GM23338 (cell line): ENCODE measurements at regions not wholly inside any gene's neighbourhood (a gene's known extent, or its start where the extent isn't known, plus 50 kb on each side); places are given as distances from the start of the nearest gene placed in this dataset.

Experiments used
- ATAC-seq: fragments of 200-7000 bp; cut with Tn5 transposase; 3 replicates; pipeline ENCODE4 v1.9.1; 2020
- DNase-seq: peaks from one replicate; pipeline ENCODE4 v3.0.0-alpha.2; 2015; ENCODE audit warnings: low spot score
- H2AFZ ChIP-seq: fragments of 200-600 bp; sonication (generic); 2 replicates; pipeline ENCODE4 v1.8.0; 2016; ENCODE audit warnings: antibody characterized with exemption, mild to moderate bottlenecking, moderate library complexity
- H3F3A ChIP-seq: fragments of 200-600 bp; sonication (generic); replicated peaks from 2 replicates; pipeline ENCODE4 v1.8.0; 2017; ENCODE audit warnings: antibody characterized with exemption, mixed run types, low read depth
- H3K27ac ChIP-seq: fragments of 200-600 bp; sonication (generic); 2 replicates; pipeline ENCODE4 v1.6.1; 2016; ENCODE audit warnings: low read depth
- H3K27me3 ChIP-seq: fragments of 200-600 bp; sonication (generic); 2 replicates; pipeline ENCODE4 v1.8.0; 2016; ENCODE audit warnings: mild to moderate bottlenecking, mixed run types, moderate library complexity; ENCODE audit not compliant: insufficient read depth
- H3K36me3 ChIP-seq: fragments of 200-600 bp; sonication (generic); 2 replicates; pipeline ENCODE4 v1.8.0; 2016; ENCODE audit warnings: mild to moderate bottlenecking; ENCODE audit not compliant: insufficient read depth
- H3K4me1 ChIP-seq: fragments of 200-600 bp; sonication (generic); 2 replicates; pipeline ENCODE4 v1.8.0; 2016; ENCODE audit warnings: mild to moderate bottlenecking, moderate library complexity; ENCODE audit not compliant: insufficient read depth
- H3K4me2 ChIP-seq: fragments of 200-600 bp; sonication (generic); 2 replicates; pipeline ENCODE4 v1.7.1; 2017; ENCODE audit warnings: mixed run types
- H3K4me3 ChIP-seq: fragments of 200-600 bp; sonication (generic); 2 replicates; pipeline ENCODE4 v1.6.1; 2016; ENCODE audit warnings: mixed run types
- H3K79me2 ChIP-seq: fragments of 200-600 bp; sonication (generic); replicated peaks from 2 replicates; pipeline ENCODE4 v1.8.0; 2017; ENCODE audit warnings: mild to moderate bottlenecking; ENCODE audit not compliant: insufficient read depth
- H3K9me2 ChIP-seq: fragments of 200-600 bp; sonication (generic); 2 replicates; pipeline ENCODE4 v1.8.0; 2017; ENCODE audit not compliant: insufficient read depth
- H4K20me1 ChIP-seq: fragments of 200-600 bp; sonication (generic); replicated peaks from 2 replicates; pipeline ENCODE4 v1.8.0; 2017; ENCODE audit warnings: mild to moderate bottlenecking; ENCODE audit not compliant: insufficient read depth
- H3K27ac Mint-ChIP-seq: 2 replicates; pipeline ENCODE4 v1.8.0; 2020; ENCODE audit warnings: inconsistent platforms, mild to moderate bottlenecking, moderate library complexity, mixed read lengths
- H3K27me3 Mint-ChIP-seq: 3 replicates; pipeline ENCODE4 v1.8.0; 2022; ENCODE audit warnings: low read depth, mild to moderate bottlenecking, moderate library complexity, mixed read lengths, inconsistent platforms; ENCODE audit not compliant: insufficient read depth, poor library complexity
- H3K36me3 Mint-ChIP-seq: 3 replicates; pipeline ENCODE4 v1.8.0; 2021; ENCODE audit warnings: low read depth, mild to moderate bottlenecking, inconsistent platforms, moderate library complexity, mixed read lengths
- H3K4me1 Mint-ChIP-seq: 3 replicates; pipeline ENCODE4 v1.8.0; 2020; ENCODE audit warnings: mild to moderate bottlenecking, inconsistent platforms, mixed read lengths
- H3K4me3 Mint-ChIP-seq: 3 replicates; pipeline ENCODE4 v1.8.0; 2021; ENCODE audit warnings: moderate library complexity, mild to moderate bottlenecking, inconsistent platforms, mixed read lengths
- H3K9me3 Mint-ChIP-seq: 3 replicates; pipeline ENCODE4 v1.8.0; 2020; ENCODE audit warnings: moderate library complexity, mild to moderate bottlenecking, inconsistent platforms, mixed read lengths
- CREB1 ChIP-seq: fragments of 250-450 bp; sonication (Bioruptor Pico); IDR thresholded peaks from 2 replicates; pipeline ENCODE4 v1.5.0; 2020; ENCODE audit warnings: low read depth, mild to moderate bottlenecking, moderate library complexity
- CTCF ChIP-seq, 2 experiments: fragments of 200-600 bp in 1 of 2; sonication (generic) in 1 of 2; conservative IDR thresholded peaks; 2 replicates each; pipeline versions ENCODE4 v1.5.1 to v1.6.1; 2016 to 2017; ENCODE audit warnings: antibody characterized with exemption in 2 of 2, low read depth in 2 of 2, mild to moderate bottlenecking in 2 of 2, moderate library complexity in 1 of 2
- EZH2 ChIP-seq: fragments of 200-600 bp; sonication (generic); IDR thresholded peaks from one replicate; pipeline ENCODE4 v1.8.0; 2017; ENCODE audit warnings: antibody characterized with exemption, mild to moderate bottlenecking, low read depth; ENCODE audit not compliant: unreplicated experiment
- EZH2phosphoT487 ChIP-seq: fragments of 200-600 bp; sonication (generic); IDR thresholded peaks from one replicate; pipeline ENCODE4 v1.8.1; 2018; ENCODE audit warnings: antibody characterized with exemption; ENCODE audit not compliant: unreplicated experiment
- JUNB ChIP-seq: IDR thresholded peaks from one replicate; pipeline ENCODE4 v1.6.1; 2016; ENCODE audit warnings: antibody characterized with exemption; ENCODE audit not compliant: unreplicated experiment
- NANOG ChIP-seq: IDR thresholded peaks from 2 replicates; pipeline ENCODE4 v1.6.1; 2016; ENCODE audit warnings: antibody characterized with exemption, borderline replicate concordance
- POLR2AphosphoS5 ChIP-seq: IDR thresholded peaks from 2 replicates; pipeline ENCODE4 v1.6.1; 2016; ENCODE audit warnings: antibody characterized with exemption, low read depth
- STAT1 ChIP-seq: IDR thresholded peaks from one replicate; pipeline ENCODE4 v1.6.1; 2016; ENCODE audit warnings: antibody characterized with exemption; ENCODE audit not compliant: unreplicated experiment
- ZNF114 ChIP-seq: fragments of 250-450 bp; sonication (Bioruptor Pico); IDR thresholded peaks from 2 replicates; pipeline ENCODE4 v1.5.0; 2020; ENCODE audit warnings: mild to moderate bottlenecking, moderate library complexity
- ZNF331 ChIP-seq: fragments of 250-450 bp; sonication (Bioruptor Pico); IDR thresholded peaks from 2 replicates; pipeline ENCODE4 v1.5.0; 2020; ENCODE audit warnings: low read depth, mild to moderate bottlenecking, moderate library complexity
- TF ChIP-seq, protein P1 (sequence below): fragments of 250-450 bp; sonication (Bioruptor Pico); IDR thresholded peaks from 2 replicates; pipeline ENCODE4 v1.5.0; 2020; ENCODE audit warnings: mild to moderate bottlenecking, moderate library complexity
- TF ChIP-seq, protein P2 (sequence below): IDR thresholded peaks from one replicate; pipeline ENCODE4 v1.6.1; 2018; ENCODE audit warnings: antibody characterized with exemption; ENCODE audit not compliant: unreplicated experiment

- TF ChIP-seq CREB1 (CRISPR knock-in tag): no peak
- no peak for TF ChIP-seq EZH2phosphoT487
- Mint-ChIP-seq H3K4me3 (no peak overlapping the region), H3K9me3 (no peaks in the 10 kb centered on the region), H3K27me3 (no peaks in the 10 kb centered on the region), H3K27ac (no peak overlapping the region), H3K36me3 (no peaks in the 10 kb centered on the region), H3K4me1 (no peaks in the 10 kb centered on the region)
- Histone ChIP-seq H3K4me1 (no peaks in the 10 kb centered on the region), H3K79me2 (no peaks in the 10 kb centered on the region), H3F3A (no peaks in the 10 kb centered on the region), H2AFZ (no peak overlapping the region), H3K9me2 (no peaks in the 10 kb centered on the region), H3K27ac (no peak overlapping the region), H3K27me3 (no peaks in the 10 kb centered on the region), H3K4me3 (no peak overlapping the region), H3K4me2 (no peak overlapping the region), H3K36me3 (no peaks in the 10 kb centered on the region), H4K20me1 (no peaks in the 10 kb centered on the region)
- no peak for ATAC-seq
- DNase-seq: no peak
These were observed 484.7 kb downstream of the DACH1 start for GRCh38 chr13:71382285-71382684.

DNA sequence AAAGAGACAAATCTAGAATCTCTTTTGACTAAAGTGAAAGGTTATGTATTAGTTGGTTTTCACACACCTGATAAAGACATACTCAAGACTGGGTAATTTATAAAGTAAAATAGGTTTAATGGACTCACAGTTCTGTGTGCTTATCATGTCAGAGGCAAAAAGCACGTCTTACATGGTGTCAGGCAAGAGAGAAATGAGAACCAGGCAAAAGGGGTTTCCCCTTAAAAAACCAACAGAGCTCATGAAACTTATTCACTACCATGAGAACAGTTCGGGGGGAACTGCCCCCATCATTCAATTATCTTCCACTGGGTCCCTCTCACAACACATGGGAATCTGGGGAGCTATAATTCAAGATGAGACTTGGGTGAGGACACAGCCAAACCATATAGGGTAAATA lies 486.8 kb downstream of the DACH1 start:
- no peak overlapping the region for H3K4me2 ChIP-seq
- no peaks in the 10 kb centered on the region for H4K20me1 ChIP-seq
- H2AFZ ChIP-seq: no peak overlapping the region
- Mint-ChIP-seq H3K36me3 (no peaks in the 10 kb centered on the region), H3K4me1 (no peaks in the 10 kb centered on the region), H3K4me3 (no peak overlapping the region), H3K27ac (no peak overlapping the region), H3K9me3 (no peaks in the 10 kb centered on the region), H3K27me3 (no peaks in the 10 kb centered on the region)
- H3F3A ChIP-seq: no peaks in the 10 kb centered on the region
- H3K9me2 ChIP-seq: no peaks in the 10 kb centered on the region
- H3K27ac ChIP-seq: no peak overlapping the region
- no peak overlapping the region for H3K4me3 ChIP-seq
- no peaks in the 10 kb centered on the region for H3K4me1 ChIP-seq
- DNase-seq (no peak), ATAC-seq (no peak)
- no peaks in the 10 kb centered on the region for H3K79me2 ChIP-seq
- H3K36me3 ChIP-seq: no peaks in the 10 kb centered on the region
- H3K27me3 ChIP-seq: no peaks in the 10 kb centered on the region
- TF ChIP-seq EZH2phosphoT487 (no peak), CTCF (conservative IDR thresholded peaks at IDR 0.05; ENCODE audit: low read depth in 2 of 2) (no peak), JUNB (no peak), EZH2 (no peak), ZNF114 (CRISPR knock-in tag) (no peak), ZNF331 (CRISPR knock-in tag) (no peak), NANOG (no peak), STAT1 (no peak), POLR2AphosphoS5 (no peak), CREB1 (CRISPR knock-in tag) (no peak)
- TF ChIP-seq, protein P1, sequence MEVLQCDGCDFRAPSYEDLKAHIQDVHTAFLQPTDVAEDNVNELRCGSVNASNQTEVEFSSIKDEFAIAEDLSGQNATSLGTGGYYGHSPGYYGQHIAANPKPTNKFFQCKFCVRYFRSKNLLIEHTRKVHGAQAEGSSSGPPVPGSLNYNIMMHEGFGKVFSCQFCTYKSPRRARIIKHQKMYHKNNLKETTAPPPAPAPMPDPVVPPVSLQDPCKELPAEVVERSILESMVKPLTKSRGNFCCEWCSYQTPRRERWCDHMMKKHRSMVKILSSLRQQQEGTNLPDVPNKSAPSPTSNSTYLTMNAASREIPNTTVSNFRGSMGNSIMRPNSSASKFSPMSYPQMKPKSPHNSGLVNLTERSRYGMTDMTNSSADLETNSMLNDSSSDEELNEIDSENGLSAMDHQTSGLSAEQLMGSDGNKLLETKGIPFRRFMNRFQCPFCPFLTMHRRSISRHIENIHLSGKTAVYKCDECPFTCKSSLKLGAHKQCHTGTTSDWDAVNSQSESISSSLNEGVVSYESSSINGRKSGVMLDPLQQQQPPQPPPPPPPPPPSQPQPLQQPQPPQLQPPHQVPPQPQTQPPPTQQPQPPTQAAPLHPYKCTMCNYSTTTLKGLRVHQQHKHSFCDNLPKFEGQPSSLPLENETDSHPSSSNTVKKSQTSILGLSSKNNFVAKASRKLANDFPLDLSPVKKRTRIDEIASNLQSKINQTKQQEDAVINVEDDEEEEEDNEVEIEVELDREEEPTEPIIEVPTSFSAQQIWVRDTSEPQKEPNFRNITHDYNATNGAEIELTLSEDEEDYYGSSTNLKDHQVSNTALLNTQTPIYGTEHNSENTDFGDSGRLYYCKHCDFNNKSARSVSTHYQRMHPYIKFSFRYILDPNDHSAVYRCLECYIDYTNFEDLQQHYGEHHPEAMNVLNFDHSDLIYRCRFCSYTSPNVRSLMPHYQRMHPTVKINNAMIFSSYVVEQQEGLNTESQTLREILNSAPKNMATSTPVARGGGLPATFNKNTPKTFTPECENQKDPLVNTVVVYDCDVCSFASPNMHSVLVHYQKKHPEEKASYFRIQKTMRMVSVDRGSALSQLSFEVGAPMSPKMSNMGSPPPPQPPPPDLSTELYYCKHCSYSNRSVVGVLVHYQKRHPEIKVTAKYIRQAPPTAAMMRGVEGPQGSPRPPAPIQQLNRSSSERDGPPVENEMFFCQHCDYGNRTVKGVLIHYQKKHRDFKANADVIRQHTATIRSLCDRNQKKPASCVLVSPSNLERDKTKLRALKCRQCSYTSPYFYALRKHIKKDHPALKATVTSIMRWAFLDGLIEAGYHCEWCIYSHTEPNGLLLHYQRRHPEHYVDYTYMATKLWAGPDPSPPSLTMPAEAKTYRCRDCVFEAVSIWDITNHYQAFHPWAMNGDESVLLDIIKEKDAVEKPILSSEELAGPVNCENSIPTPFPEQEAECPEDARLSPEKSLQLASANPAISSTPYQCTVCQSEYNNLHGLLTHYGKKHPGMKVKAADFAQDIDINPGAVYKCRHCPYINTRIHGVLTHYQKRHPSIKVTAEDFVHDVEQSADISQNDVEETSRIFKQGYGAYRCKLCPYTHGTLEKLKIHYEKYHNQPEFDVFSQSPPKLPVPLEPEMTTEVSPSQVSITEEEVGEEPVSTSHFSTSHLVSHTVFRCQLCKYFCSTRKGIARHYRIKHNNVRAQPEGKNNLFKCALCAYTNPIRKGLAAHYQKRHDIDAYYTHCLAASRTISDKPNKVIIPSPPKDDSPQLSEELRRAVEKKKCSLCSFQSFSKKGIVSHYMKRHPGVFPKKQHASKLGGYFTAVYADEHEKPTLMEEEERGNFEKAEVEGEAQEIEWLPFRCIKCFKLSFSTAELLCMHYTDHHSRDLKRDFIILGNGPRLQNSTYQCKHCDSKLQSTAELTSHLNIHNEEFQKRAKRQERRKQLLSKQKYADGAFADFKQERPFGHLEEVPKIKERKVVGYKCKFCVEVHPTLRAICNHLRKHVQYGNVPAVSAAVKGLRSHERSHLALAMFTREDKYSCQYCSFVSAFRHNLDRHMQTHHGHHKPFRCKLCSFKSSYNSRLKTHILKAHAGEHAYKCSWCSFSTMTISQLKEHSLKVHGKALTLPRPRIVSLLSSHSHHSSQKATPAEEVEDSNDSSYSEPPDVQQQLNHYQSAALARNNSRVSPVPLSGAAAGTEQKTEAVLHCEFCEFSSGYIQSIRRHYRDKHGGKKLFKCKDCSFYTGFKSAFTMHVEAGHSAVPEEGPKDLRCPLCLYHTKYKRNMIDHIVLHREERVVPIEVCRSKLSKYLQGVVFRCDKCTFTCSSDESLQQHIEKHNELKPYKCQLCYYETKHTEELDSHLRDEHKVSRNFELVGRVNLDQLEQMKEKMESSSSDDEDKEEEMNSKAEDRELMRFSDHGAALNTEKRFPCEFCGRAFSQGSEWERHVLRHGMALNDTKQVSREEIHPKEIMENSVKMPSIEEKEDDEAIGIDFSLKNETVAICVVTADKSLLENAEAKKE (CRISPR knock-in tag): no peak
- TF ChIP-seq, protein P2, sequence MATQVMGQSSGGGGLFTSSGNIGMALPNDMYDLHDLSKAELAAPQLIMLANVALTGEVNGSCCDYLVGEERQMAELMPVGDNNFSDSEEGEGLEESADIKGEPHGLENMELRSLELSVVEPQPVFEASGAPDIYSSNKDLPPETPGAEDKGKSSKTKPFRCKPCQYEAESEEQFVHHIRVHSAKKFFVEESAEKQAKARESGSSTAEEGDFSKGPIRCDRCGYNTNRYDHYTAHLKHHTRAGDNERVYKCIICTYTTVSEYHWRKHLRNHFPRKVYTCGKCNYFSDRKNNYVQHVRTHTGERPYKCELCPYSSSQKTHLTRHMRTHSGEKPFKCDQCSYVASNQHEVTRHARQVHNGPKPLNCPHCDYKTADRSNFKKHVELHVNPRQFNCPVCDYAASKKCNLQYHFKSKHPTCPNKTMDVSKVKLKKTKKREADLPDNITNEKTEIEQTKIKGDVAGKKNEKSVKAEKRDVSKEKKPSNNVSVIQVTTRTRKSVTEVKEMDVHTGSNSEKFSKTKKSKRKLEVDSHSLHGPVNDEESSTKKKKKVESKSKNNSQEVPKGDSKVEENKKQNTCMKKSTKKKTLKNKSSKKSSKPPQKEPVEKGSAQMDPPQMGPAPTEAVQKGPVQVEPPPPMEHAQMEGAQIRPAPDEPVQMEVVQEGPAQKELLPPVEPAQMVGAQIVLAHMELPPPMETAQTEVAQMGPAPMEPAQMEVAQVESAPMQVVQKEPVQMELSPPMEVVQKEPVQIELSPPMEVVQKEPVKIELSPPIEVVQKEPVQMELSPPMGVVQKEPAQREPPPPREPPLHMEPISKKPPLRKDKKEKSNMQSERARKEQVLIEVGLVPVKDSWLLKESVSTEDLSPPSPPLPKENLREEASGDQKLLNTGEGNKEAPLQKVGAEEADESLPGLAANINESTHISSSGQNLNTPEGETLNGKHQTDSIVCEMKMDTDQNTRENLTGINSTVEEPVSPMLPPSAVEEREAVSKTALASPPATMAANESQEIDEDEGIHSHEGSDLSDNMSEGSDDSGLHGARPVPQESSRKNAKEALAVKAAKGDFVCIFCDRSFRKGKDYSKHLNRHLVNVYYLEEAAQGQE: no peak
